DMS53 treated with DMSO at 0.1 percent for 48 hours (cell line): ENCODE measurements at regions not wholly inside any gene's neighbourhood (a gene's known extent, or its start where the extent isn't known, plus 50 kb on each side); places are given as distances from the start of the nearest gene placed in this dataset.

Experiments used
- DNase-seq: peaks from one replicate; lab custom pipeline; 2025; ENCODE audit not compliant: unreplicated experiment; lab: John Stamatoyannopoulos, UW

- DNase-seq, result no peak
These were observed 485.0 kb downstream of the DISC1 start for GRCh38 chr1:232111611-232112010.

- no peak for DNase-seq
These were observed 483.9 kb downstream of the DISC1 start for GRCh38 chr1:232110281-232111090.

GRCh38 chr1:232109391-232109790 is 482.8 kb downstream of the DISC1 start:
- no peak for DNase-seq

GRCh38 chr1:232108598-232108997 is 482.0 kb downstream of the DISC1 start:
- DNase-seq, result no peak

- no peak for DNase-seq
These were observed 479.8 kb downstream of the DISC1 start for GRCh38 chr1:232106415-232106814.

GRCh38 chr1:232105561-232105960 is 479.0 kb downstream of the DISC1 start:
- DNase-seq, result no peak

GRCh38 chr1:232101231-232101630 is 474.6 kb downstream of the DISC1 start:
- DNase-seq, result no peak

- no peak for DNase-seq
These were observed 470.2 kb downstream of the DISC1 start for GRCh38 chr1:232096751-232097150.
